Loucy (cell line): ENCODE measurements at regions not wholly inside any gene's neighbourhood (a gene's known extent, or its start where the extent isn't known, plus 50 kb on each side); places are given as distances from the start of the nearest gene placed in this dataset.

ENCODE experiments used
- H2AFZ ChIP-seq: fragments of 200-600 bp; sonication (generic); 2 replicates; pipeline ENCODE4 v1.6.0; 2016; ENCODE audit warnings: antibody characterized with exemption, mild to moderate bottlenecking, low read length, moderate library complexity
- H3F3A ChIP-seq: fragments of 200-600 bp; 2 replicates; pipeline ENCODE4 v1.6.0; 2016; ENCODE audit warnings: antibody characterized with exemption, low read depth, mild to moderate bottlenecking
- H3K27me3 ChIP-seq: fragments of 200-600 bp; sonication (generic); 2 replicates; pipeline ENCODE4 v1.6.1; 2014; ENCODE audit warnings: low read length, mild to moderate bottlenecking; ENCODE audit not compliant: insufficient read depth, poor library complexity, severe bottlenecking
- H3K36me3 ChIP-seq: fragments of 200-600 bp; sonication (generic); 2 replicates; pipeline ENCODE4 v1.6.1; 2016; ENCODE audit warnings: low read length; ENCODE audit not compliant: insufficient read depth
- H3K4me1 ChIP-seq: fragments of 200-600 bp; sonication (generic); 2 replicates; pipeline ENCODE4 v1.5.1; 2014; ENCODE audit warnings: low read length, mild to moderate bottlenecking; ENCODE audit not compliant: insufficient read depth, poor library complexity, severe bottlenecking
- H3K4me2 ChIP-seq: fragments of 200-600 bp; sonication (generic); 2 replicates; pipeline ENCODE4 v1.6.0; 2014; ENCODE audit warnings: antibody characterized with exemption, low read length, low read depth, mild to moderate bottlenecking; ENCODE audit not compliant: poor library complexity, severe bottlenecking
- H3K4me3 ChIP-seq: fragments of 200-600 bp; sonication (generic); 2 replicates; pipeline ENCODE4 v1.5.1; 2014; ENCODE audit warnings: low read length, mild to moderate bottlenecking, mixed read lengths; ENCODE audit not compliant: poor library complexity, severe bottlenecking
- H3K79me2 ChIP-seq: fragments of 200-600 bp; sonication (generic); 2 replicates; pipeline ENCODE4 v1.6.1; 2014; ENCODE audit warnings: low read length; ENCODE audit not compliant: insufficient read depth
- H3K9ac ChIP-seq: fragments of 200-600 bp; sonication (generic); 2 replicates; pipeline ENCODE4 v1.6.0; 2014; ENCODE audit warnings: mild to moderate bottlenecking, low read depth, low read length, moderate library complexity; ENCODE audit not compliant: poor library complexity, severe bottlenecking
- H3K9me2 ChIP-seq: fragments of 200-600 bp; sonication (generic); replicated peaks from 2 replicates; pipeline ENCODE4 v1.6.1; 2016; ENCODE audit warnings: low read depth, low read length, mixed read lengths
- H3K9me3 ChIP-seq: fragments of 200-600 bp; sonication (generic); 2 replicates; pipeline ENCODE4 v1.6.1; 2014; ENCODE audit warnings: mild to moderate bottlenecking, antibody characterized with exemption, low read length, low read depth; ENCODE audit not compliant: insufficient read depth
- H4K20me1 ChIP-seq: fragments of 200-600 bp; sonication (generic); 2 replicates; pipeline ENCODE4 v1.6.0; 2014; ENCODE audit warnings: antibody characterized with exemption, low read length, mild to moderate bottlenecking; ENCODE audit not compliant: insufficient read depth, poor library complexity, severe bottlenecking
- CTCF ChIP-seq: fragments of 200-600 bp; sonication (generic); conservative IDR thresholded peaks from 2 replicates; pipeline ENCODE4 v1.5.1; 2014; ENCODE audit warnings: mild to moderate bottlenecking, antibody characterized with exemption, low read length
- EZH2phosphoT487 ChIP-seq: fragments of 200-600 bp; IDR thresholded peaks from 2 replicates; pipeline ENCODE4 v1.6.1; 2018; ENCODE audit warnings: antibody characterized with exemption, mild to moderate bottlenecking, moderate library complexity, borderline replicate concordance

GRCh38 chr16:26212599-26212998 is 520.8 kb downstream of the HS3ST4 start:
- Histone ChIP-seq H3K9me2 (no peaks in the 10 kb centered on the region), H4K20me1 (no peaks in the 10 kb centered on the region), H3K4me3 (no peak overlapping the region), H3K79me2 (no peaks in the 10 kb centered on the region), H3K9ac (no peak overlapping the region), H3K27me3 (no peaks in the 10 kb centered on the region), H3F3A (no peaks in the 10 kb centered on the region), H3K9me3 (no peaks in the 10 kb centered on the region), H3K4me2 (no peak overlapping the region), H3K36me3 (no peaks in the 10 kb centered on the region), H2AFZ (no peak overlapping the region), H3K4me1 (no peaks in the 10 kb centered on the region)
- TF ChIP-seq EZH2phosphoT487 (no peak), CTCF (no peak)

GRCh38 chr16:26214581-26215174 is 522.9 kb downstream of the HS3ST4 start:
- no peak overlapping the region for H3K4me3 ChIP-seq
- H3F3A ChIP-seq: no peaks in the 10 kb centered on the region
- H3K9me3 ChIP-seq: no peaks in the 10 kb centered on the region
- no peak overlapping the region for H2AFZ ChIP-seq
- no peak overlapping the region for H3K4me2 ChIP-seq
- H3K27me3 ChIP-seq: no peaks in the 10 kb centered on the region
- H3K9me2 ChIP-seq: no peaks in the 10 kb centered on the region
- H3K9ac ChIP-seq: no peak overlapping the region
- no peaks in the 10 kb centered on the region for H3K4me1 ChIP-seq
- no peaks in the 10 kb centered on the region for H4K20me1 ChIP-seq
- no peaks in the 10 kb centered on the region for H3K36me3 ChIP-seq
- no peaks in the 10 kb centered on the region for H3K79me2 ChIP-seq
- TF ChIP-seq CTCF (no peak), EZH2phosphoT487 (no peak)

GRCh38 chr16:26220894-26221293 is 529.1 kb downstream of the HS3ST4 start:
- Histone ChIP-seq H3K27me3 (no peaks in the 10 kb centered on the region), H3K9me3 (no peaks in the 10 kb centered on the region), H3K4me2 (no peak overlapping the region), H3K79me2 (no peaks in the 10 kb centered on the region), H3K36me3 (no peaks in the 10 kb centered on the region), H4K20me1 (no peaks in the 10 kb centered on the region), H3K9ac (no peak overlapping the region), H3F3A (no peaks in the 10 kb centered on the region), H3K4me1 (no peaks in the 10 kb centered on the region), H3K9me2 (no peaks in the 10 kb centered on the region), H2AFZ (no peak overlapping the region), H3K4me3 (no peak overlapping the region)
- TF ChIP-seq EZH2phosphoT487: no peak
- no peak for TF ChIP-seq CTCF
